Endothelial cell of umbilical vein (primary cell): ENCODE measurements at regions not wholly inside any gene's neighbourhood (a gene's known extent, or its start where the extent isn't known, plus 50 kb on each side); places are given as distances from the start of the nearest gene placed in this dataset.

Experiments used
- BruUV-seq: library from RNA; stranded (reverse); fragments of 400-500 nt; replicated peaks from 2 replicates; lab custom pipeline; 2021; lab: Mats Ljungman, UMichigan
- CTCF ChIA-PET: fragments of 300-600, 350-600 bp; sonication (Branson Sonifier 250); formaldehyde crosslinking; loops from one replicate; lab custom pipeline; 2021; ENCODE audit warnings: antibody characterized with exemption, inconsistent platforms; lab: Charles Lee
- POLR2A ChIA-PET: fragments of 300-600, 350-600 bp; sonication (Branson Sonifier 250); formaldehyde crosslinking; loops from one replicate; lab custom pipeline; 2021; ENCODE audit warnings: antibody characterized with exemption, inconsistent platforms; lab: Charles Lee
- DNase-seq: peaks from one replicate; pipeline ENCODE4 v3.0.0-alpha.2; 2011; ENCODE audit warnings: low read depth, low spot score
- FAIRE-seq: peaks from 2 replicates; lab custom pipeline; 2011; peaks lifted over from hg19 to GRCh38; lab: Jason Lieb, UNC
- H2AFZ ChIP-seq: 2 replicates; pipeline ENCODE4 v1.6.0; 2012; ENCODE audit warnings: low read depth, low read length, control low read depth, inconsistent platforms
- H3K27ac ChIP-seq: 2 replicates; pipeline ENCODE4 v1.5.1; 2011; ENCODE audit warnings: low read depth, mild to moderate bottlenecking, control low read depth, low read length, moderate library complexity; ENCODE audit not compliant: insufficient read depth
- H3K27me3 ChIP-seq, 2 experiments: 2 replicates each; pipeline versions ENCODE4 v1.6.0 to v1.6.1; 2011; ENCODE audit warnings: low read length in 2 of 2, mixed read lengths in 1 of 2; ENCODE audit not compliant: control insufficient read depth in 2 of 2, insufficient read depth in 2 of 2
- H3K36me3 ChIP-seq, 2 experiments: 2 replicates in 1 of 2; 3 replicates in 1 of 2; pipeline ENCODE4 v1.5.1; 2011; ENCODE audit warnings: low read length in 2 of 2, mild to moderate bottlenecking in 1 of 2, moderate library complexity in 1 of 2; ENCODE audit not compliant: control insufficient read depth in 2 of 2, insufficient read depth in 2 of 2; ENCODE audit errors: extremely low read depth in 1 of 2
- H3K4me1 ChIP-seq: 3 replicates; pipeline ENCODE4 v1.5.1; 2011; ENCODE audit warnings: mild to moderate bottlenecking, low read length; ENCODE audit not compliant: control insufficient read depth, insufficient read depth; ENCODE audit errors: extremely low read depth
- H3K4me2 ChIP-seq: 2 replicates; pipeline ENCODE4 v1.6.1; 2011; ENCODE audit warnings: low read length, control low read depth, mixed read lengths; ENCODE audit not compliant: insufficient read depth
- H3K4me3 ChIP-seq, 3 experiments: fragments of 200-600 bp in 1 of 3; sonication (generic), shearing (Covaris generic) in 1 of 3; replicated peaks in 1 of 3; 2 replicates each; pipeline ENCODE4 v1.5.1; 2011 to 2016; ENCODE audit warnings: control low read depth in 3 of 3, low read length in 3 of 3, mild to moderate bottlenecking in 2 of 3, inconsistent platforms in 1 of 3, low read depth in 1 of 3, moderate library complexity in 1 of 3; ENCODE audit not compliant: insufficient read depth in 1 of 3
- H3K79me2 ChIP-seq: 2 replicates; pipeline ENCODE4 v1.6.0; 2012; ENCODE audit warnings: low read length, inconsistent platforms; ENCODE audit not compliant: control insufficient read depth, insufficient read depth
- H3K9ac ChIP-seq: replicated peaks from 2 replicates; pipeline ENCODE3; 2011; ENCODE audit warnings: low read length, control low read depth; ENCODE audit not compliant: insufficient read depth; ENCODE audit errors: extremely low read depth
- H3K9me1 ChIP-seq: replicated peaks from 3 replicates; pipeline ENCODE4 v1.6.0; 2011; ENCODE audit warnings: mild to moderate bottlenecking, low read length; ENCODE audit not compliant: control insufficient read depth, insufficient read depth; ENCODE audit errors: extremely low read depth
- H3K9me3 ChIP-seq: replicated peaks from 2 replicates; pipeline ENCODE4 v1.5.1; 2012; ENCODE audit warnings: low read length, inconsistent platforms; ENCODE audit not compliant: control insufficient read depth, insufficient read depth
- H4K20me1 ChIP-seq: replicated peaks from 2 replicates; pipeline ENCODE3; 2011; ENCODE audit warnings: mild to moderate bottlenecking, low read length; ENCODE audit not compliant: control insufficient read depth, insufficient read depth; ENCODE audit errors: extremely low read depth
- CTCF ChIP-seq, 2 donors: IDR thresholded peaks; 1 replicate in 1 of 2; 2 replicates in 1 of 2; pipeline ENCODE4 v1.5.1; 2011; ENCODE audit warnings: low read length in 2 of 2, mild to moderate bottlenecking in 2 of 2, moderate library complexity in 2 of 2, control low read depth in 1 of 2, inconsistent platforms in 1 of 2, low read depth in 1 of 2; ENCODE audit not compliant: insufficient read depth in 1 of 2; ENCODE audit errors: extremely low read depth in 1 of 2
- EZH2 ChIP-seq: IDR thresholded peaks from 2 replicates; pipeline ENCODE4 v1.6.1; 2012; ENCODE audit warnings: borderline replicate concordance, low read depth, mild to moderate bottlenecking, moderate library complexity, low read length, inconsistent platforms; ENCODE audit not compliant: severe bottlenecking
- FOS ChIP-seq: IDR thresholded peaks from 2 replicates; pipeline ENCODE4 v1.6.1; 2011; ENCODE audit warnings: mild to moderate bottlenecking, low read length, moderate library complexity, borderline replicate concordance; ENCODE audit not compliant: insufficient read depth
- GATA2 ChIP-seq: IDR thresholded peaks from 2 replicates; pipeline ENCODE4 v1.7.0; 2011; ENCODE audit warnings: low read depth, mild to moderate bottlenecking, moderate library complexity, mixed read lengths, low read length; ENCODE audit not compliant: insufficient read length, insufficient read depth
- JUN ChIP-seq: IDR thresholded peaks from 2 replicates; pipeline ENCODE4 v1.6.1; 2011; ENCODE audit warnings: borderline replicate concordance, low read depth; ENCODE audit not compliant: insufficient read length, insufficient read depth
- MAX ChIP-seq: IDR thresholded peaks from 2 replicates; pipeline ENCODE4 v1.6.1; 2011; ENCODE audit not compliant: insufficient read depth, insufficient read length
- MYC ChIP-seq: IDR thresholded peaks from one replicate; pipeline ENCODE4 v1.6.1; 2011; ENCODE audit warnings: mild to moderate bottlenecking, low read depth, low read length
- POLR2A ChIP-seq: IDR thresholded peaks from 2 replicates; pipeline ENCODE4 v1.6.1; 2012; ENCODE audit warnings: low read depth, mild to moderate bottlenecking, control low read depth, low read length
- POLR2AphosphoS5 ChIP-seq: IDR thresholded peaks from 2 replicates; pipeline ENCODE4 v1.6.1; 2012; ENCODE audit warnings: low read depth, mild to moderate bottlenecking, control low read depth, low read length, moderate library complexity; ENCODE audit not compliant: insufficient read depth
- dilution Hi-C: fragments of 300-500 bp; cut with MboI; formaldehyde crosslinking; loops from one replicate; pipeline ENCODE4 v1.15.0; 2019; ENCODE audit warnings: low sequenced_read_pairs; ENCODE audit not compliant: extremely low pct_ligation_motif_present
- intact Hi-C: fragments of 100-400 bp; cut with micrococcal nuclease; formaldehyde crosslinking; loops from one replicate; pipeline ENCODE4 v1.10.0; 2022

DNA sequence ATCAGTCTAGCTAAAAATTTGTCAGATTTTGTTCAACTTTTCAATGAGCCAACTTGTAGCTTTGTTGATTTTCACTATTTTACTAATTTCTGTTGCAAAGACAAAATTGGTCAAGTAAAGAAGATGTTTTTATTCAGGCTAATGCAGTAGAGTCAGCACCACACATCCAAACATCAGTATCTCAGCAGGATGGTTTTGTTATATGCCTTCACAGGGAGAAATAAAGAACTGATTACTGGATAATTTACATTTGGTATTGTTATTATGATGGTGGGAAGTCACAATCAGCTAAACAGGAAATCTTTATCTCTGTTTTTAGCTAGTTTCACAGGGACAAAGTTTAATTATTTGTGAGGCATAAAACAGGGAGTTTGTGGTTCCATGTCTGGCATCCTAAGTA lies 713.4 kb downstream of the SLITRK5 start:
- DNase-seq = no peak
- no peak for TF ChIP-seq MAX
- no peak for TF ChIP-seq EZH2
- TF ChIP-seq POLR2AphosphoS5 = no peak
- no peak for TF ChIP-seq POLR2A
- TF ChIP-seq JUN = no peak
- TF ChIP-seq FOS = no peak
- no peak for TF ChIP-seq GATA2
- TF ChIP-seq CTCF (IDR thresholded peaks at IDR 0.05; ENCODE audit: extremely low read depth in 1 of 2, insufficient read depth in 1 of 2, low read depth in 1 of 2, low read length in 2 of 2) = no peak
- TF ChIP-seq MYC = no peak
- dilution Hi-C loops (no loop called here), intact Hi-C loops (no loop called here)
- H3K4me2 ChIP-seq = no peak overlapping the region
- H3K36me3 ChIP-seq = no peaks in the 10 kb centered on the region
- ChIA-PET POLR2A (no interaction called here), CTCF (no interaction called here)
- no peak overlapping the region for H3K27ac ChIP-seq
- no TSS peak for BruUV-seq
- no peaks in the 10 kb centered on the region for H3K79me2 ChIP-seq
- H4K20me1 ChIP-seq = no peaks in the 10 kb centered on the region
- H3K9me1 ChIP-seq = no peaks in the 10 kb centered on the region
- FAIRE-seq = no peak
- H3K4me1 ChIP-seq = no peaks in the 10 kb centered on the region
- no peaks in the 10 kb centered on the region for H3K27me3 ChIP-seq
- H3K9ac ChIP-seq = no peak overlapping the region
- no peak overlapping the region for H3K4me3 ChIP-seq
- H3K9me3 ChIP-seq = peaks cover 4% of the 10 kb centered on the region
- H2AFZ ChIP-seq = no peak overlapping the region
